ENCODE measurements at regions not wholly inside any gene's neighbourhood (a gene's known extent, or its start where the extent isn't known, plus 50 kb on each side); places are given as distances from the start of the nearest gene placed in this dataset.

DNA sequence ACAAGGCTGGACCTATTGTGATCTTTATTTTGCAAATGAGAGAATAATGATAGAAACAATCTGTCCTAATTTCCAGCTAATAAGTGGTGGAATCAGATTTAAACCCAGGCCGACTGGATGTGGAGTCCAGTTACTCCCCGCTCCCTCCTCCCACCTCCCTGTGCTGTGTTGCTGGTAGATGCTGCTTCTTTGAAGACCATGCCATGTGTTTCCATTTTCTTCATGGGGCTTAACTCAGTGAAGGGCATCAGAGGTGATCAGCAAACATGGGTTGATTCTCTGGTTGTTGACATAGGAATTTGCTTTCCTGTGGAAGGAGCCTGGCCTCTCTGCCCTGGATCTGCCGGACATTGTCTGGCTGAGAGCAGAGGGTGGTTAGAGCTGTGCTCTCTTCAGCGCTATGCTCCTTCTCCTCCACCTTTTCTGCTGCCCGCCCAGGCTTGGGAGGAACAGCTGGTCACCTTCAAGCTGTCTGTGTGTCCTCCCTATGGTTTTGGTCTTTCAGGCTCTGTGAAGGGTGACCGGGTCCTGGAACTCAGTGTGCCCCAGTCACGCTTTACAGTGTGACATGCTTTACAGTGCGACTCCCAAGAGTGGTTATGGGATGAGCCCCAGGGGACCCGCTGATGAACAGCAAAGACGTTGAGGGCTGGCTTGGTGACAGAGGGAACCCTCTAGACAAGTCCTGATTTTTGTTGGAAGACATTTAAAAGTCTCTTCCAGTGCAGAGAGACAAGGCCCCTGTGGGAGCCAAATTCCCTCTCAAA is 68.4 kb upstream of the RPS23 start:
- TF ChIP-seq, protein P1, sequence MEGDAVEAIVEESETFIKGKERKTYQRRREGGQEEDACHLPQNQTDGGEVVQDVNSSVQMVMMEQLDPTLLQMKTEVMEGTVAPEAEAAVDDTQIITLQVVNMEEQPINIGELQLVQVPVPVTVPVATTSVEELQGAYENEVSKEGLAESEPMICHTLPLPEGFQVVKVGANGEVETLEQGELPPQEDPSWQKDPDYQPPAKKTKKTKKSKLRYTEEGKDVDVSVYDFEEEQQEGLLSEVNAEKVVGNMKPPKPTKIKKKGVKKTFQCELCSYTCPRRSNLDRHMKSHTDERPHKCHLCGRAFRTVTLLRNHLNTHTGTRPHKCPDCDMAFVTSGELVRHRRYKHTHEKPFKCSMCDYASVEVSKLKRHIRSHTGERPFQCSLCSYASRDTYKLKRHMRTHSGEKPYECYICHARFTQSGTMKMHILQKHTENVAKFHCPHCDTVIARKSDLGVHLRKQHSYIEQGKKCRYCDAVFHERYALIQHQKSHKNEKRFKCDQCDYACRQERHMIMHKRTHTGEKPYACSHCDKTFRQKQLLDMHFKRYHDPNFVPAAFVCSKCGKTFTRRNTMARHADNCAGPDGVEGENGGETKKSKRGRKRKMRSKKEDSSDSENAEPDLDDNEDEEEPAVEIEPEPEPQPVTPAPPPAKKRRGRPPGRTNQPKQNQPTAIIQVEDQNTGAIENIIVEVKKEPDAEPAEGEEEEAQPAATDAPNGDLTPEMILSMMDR (IDR thresholded peaks at IDR 0.05; ENCODE audit: low read depth, low read length, missing control alignments), result no peak
- H3K4me3 ChIP-seq (replicated peaks; ENCODE audit: low read depth, low read length), result no peak overlapping the region
- no peak for DNase-seq (ENCODE audit: extremely low read depth, low read depth)

DNA sequence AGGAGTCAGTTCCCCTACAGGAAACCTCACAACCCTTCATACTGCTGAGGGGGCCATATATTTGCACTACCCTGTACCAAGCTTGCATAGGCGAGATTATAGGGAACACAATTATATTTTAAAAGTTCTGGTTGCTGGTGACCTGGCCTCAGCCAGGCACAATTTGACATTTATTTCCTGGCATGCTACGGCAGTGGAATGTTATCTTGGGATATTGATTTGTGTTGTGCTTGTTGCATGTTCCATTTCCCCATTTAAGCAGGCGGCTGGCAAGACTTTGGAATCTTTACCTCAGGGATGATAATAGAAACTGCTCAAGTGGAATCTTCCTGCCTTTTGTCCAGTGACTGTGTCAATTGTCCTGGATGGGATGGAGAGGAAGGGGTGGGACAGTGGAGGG is 67.0 kb upstream of the RPS23 start:
- TF ChIP-seq, protein P1 (IDR thresholded peaks at IDR 0.05; ENCODE audit: low read depth, low read length, missing control alignments), result no peak
- DNase-seq (ENCODE audit: extremely low read depth, low read depth), result no peak
- H3K4me3 ChIP-seq (replicated peaks; ENCODE audit: low read depth, low read length), result no peak overlapping the region

DNA sequence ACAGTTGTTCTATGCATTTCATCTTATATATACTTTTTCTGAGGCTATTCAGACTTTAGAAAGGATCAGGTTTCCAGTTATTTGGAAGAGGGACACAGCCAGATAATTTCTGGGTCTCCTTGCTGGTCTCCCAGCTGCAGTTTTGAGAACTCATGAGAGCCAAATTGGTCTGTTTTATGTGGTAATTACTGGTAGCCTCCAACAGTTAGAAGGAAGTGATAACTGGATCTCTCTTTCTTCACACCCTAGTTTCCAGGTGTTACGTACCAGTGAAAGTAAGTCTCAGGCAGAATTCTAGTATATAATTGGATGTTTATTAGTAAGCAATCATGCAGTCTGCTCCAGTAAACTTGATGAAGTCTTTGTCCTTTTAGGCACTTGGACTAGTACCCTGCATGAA is 63.2 kb upstream of the RPS23 start:
- no peak overlapping the region for H3K4me3 ChIP-seq (replicated peaks; ENCODE audit: low read depth, low read length)
- no peak for DNase-seq (ENCODE audit: extremely low read depth, low read depth)
- TF ChIP-seq, protein P1 (IDR thresholded peaks at IDR 0.05; ENCODE audit: low read depth, low read length, missing control alignments), result no peak

DNA sequence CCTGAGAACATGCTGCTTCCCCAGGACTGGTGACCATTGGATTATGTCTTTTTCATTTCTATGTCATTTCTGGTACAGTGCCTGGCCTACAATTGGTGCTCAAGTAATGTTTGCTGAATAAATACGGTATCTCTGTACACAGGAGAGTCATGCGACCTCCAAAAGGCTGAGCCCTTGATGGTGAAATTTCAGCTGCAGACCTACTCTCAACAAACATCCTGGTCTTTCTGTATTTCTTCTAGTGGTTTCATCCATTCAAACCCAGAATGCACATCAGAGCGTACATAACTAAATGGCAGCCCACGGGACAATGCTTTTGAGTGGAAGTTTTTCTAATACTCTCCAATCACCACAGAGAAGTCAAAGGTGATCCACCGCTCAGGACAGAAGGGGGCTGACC is 62.6 kb upstream of the RPS23 start:
- TF ChIP-seq, protein P1 (IDR thresholded peaks at IDR 0.05; ENCODE audit: low read depth, low read length, missing control alignments), result no peak
- H3K4me3 ChIP-seq (replicated peaks; ENCODE audit: low read depth, low read length), result no peak overlapping the region
- DNase-seq (ENCODE audit: extremely low read depth, low read depth), result no peak

DNA sequence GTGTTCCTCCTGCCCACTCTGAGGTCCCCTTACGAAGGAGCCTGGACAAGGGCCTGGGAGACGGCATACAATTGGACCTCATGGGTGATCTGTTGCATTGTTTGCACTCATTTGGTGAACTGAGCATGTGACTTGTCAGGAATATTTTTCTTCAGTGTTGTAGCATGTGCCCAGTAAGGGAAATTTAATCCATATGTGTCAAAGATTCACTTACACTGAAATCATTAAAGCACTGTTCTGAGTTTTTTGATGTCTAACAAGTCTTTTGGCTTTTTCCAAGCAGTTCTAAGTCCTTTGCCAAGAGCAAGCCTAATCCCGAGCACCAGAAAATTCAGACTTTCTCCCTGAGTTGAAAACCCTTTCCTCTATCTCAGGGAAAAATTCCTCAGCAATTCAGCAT is 61.6 kb upstream of the RPS23 start:
- TF ChIP-seq, protein P1 (IDR thresholded peaks at IDR 0.05; ENCODE audit: low read depth, low read length, missing control alignments), result no peak
- H3K4me3 ChIP-seq (replicated peaks; ENCODE audit: low read depth, low read length), result no peak overlapping the region
- no peak for DNase-seq (ENCODE audit: extremely low read depth, low read depth)

DNA sequence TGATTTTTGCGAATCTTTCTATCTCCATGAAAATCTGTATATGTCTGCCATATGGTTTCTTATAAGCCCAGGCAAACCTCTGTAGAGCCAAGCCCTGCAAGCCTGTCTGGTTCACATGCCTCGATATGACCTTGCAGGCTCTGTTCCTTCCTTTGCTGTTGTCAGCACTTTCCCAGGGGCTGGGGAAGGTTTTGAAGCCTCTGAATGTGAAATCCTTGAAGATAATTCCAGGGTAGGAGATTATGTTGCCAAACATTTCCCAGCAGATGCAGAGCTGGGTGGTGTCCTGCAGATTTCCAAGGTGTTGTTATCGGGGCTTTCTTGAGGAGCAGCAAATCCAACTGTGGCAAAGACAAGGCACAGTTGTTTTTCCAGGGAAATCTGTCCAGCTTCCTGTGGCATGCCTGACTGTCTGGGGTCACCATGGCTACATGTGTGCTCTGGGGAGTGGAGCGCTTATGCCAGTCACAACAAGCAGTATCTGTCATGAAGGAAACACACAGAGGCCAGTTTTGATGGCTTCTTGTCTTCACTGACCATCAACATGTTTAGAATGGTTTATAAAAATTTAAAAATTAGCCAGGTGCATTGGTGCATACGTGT is 60.7 kb upstream of the RPS23 start:
- TF ChIP-seq, protein P1 (IDR thresholded peaks at IDR 0.05; ENCODE audit: low read depth, low read length, missing control alignments), result no peak
- DNase-seq (ENCODE audit: extremely low read depth, low read depth), result no peak
- no peak overlapping the region for H3K4me3 ChIP-seq (replicated peaks; ENCODE audit: low read depth, low read length)
